ENCODE measurements at regions not wholly inside any gene's neighbourhood (a gene's known extent, or its start where the extent isn't known, plus 50 kb on each side); places are given as distances from the start of the nearest gene placed in this dataset.
A peak's percentile ranks its signal among the peaks of the same experiment; 100 is the strongest.

DNA sequence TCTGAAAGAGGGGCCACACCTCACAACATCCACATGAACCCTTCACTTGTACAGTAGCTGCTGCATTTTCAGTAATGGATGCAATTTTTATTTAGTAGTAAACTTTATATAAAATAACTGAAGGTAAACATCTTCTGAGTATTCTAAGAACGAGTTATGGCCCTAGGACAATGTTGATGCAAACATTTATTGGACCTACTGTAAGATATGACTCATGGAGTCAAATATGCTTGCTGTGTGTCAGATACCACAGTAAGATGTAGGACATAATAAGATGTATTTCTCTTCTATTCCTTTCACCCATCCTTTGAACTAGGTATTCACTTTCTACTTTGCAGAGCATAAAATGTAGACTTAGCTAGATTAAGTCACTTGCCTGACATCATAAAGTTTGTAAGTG is 87.6 kb downstream of the TEX13C start:
- intact Hi-C loops (cut with micrococcal nuclease): no loop called here
- ATAC-seq (peak; percentile 84), DNase-seq (peak; percentile 54)
- H3F3A ChIP-seq (ENCODE audit: low read length, unreplicated experiment): no peaks in the 10 kb centered on the region
- no peaks in the 10 kb centered on the region for H3K27me3 ChIP-seq (ENCODE audit: low read length)
- no peak overlapping the region for H3K4me3 ChIP-seq (ENCODE audit: low read length)
- no peaks in the 10 kb centered on the region for H3K36me3 ChIP-seq (ENCODE audit: low read depth, low read length)
- no TSS peak for BruUV-seq (replicated peaks)
- POLR2A ChIA-PET (ENCODE audit: unreplicated experiment): no interaction called here
- no peak overlapping the region for H3K9ac ChIP-seq (ENCODE audit: low read length)
- H3K27ac ChIP-seq (ENCODE audit: low read length): no peak overlapping the region
- no peak overlapping the region for H2AFZ ChIP-seq (ENCODE audit: low read length)
- H3K9me2 ChIP-seq (replicated peaks; ENCODE audit: low read length): no peaks in the 10 kb centered on the region
- H3K79me2 ChIP-seq (ENCODE audit: low read length): no peaks in the 10 kb centered on the region
- TF ChIP-seq, protein P1, sequence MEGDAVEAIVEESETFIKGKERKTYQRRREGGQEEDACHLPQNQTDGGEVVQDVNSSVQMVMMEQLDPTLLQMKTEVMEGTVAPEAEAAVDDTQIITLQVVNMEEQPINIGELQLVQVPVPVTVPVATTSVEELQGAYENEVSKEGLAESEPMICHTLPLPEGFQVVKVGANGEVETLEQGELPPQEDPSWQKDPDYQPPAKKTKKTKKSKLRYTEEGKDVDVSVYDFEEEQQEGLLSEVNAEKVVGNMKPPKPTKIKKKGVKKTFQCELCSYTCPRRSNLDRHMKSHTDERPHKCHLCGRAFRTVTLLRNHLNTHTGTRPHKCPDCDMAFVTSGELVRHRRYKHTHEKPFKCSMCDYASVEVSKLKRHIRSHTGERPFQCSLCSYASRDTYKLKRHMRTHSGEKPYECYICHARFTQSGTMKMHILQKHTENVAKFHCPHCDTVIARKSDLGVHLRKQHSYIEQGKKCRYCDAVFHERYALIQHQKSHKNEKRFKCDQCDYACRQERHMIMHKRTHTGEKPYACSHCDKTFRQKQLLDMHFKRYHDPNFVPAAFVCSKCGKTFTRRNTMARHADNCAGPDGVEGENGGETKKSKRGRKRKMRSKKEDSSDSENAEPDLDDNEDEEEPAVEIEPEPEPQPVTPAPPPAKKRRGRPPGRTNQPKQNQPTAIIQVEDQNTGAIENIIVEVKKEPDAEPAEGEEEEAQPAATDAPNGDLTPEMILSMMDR (conservative IDR thresholded peaks at IDR 0.05; ENCODE audit: low read depth, low read length): no peak
- TF ChIP-seq EZH2phosphoT487 (IDR thresholded peaks at IDR 0.05; ENCODE audit: borderline replicate concordance, low read length) (no peak), EZH2 (IDR thresholded peaks at IDR 0.05; ENCODE audit: low read length, unreplicated experiment) (no peak)
- H3K4me1 ChIP-seq (ENCODE audit: insufficient read depth, low read length): peaks cover 10% of the 10 kb centered on the region
- no peaks in the 10 kb centered on the region for H3K9me3 ChIP-seq (ENCODE audit: low read length)
- 0 out of 2 replicates have a peak overlapping the region, but pooled peaks have one; percentile 13 for H3K4me2 ChIP-seq (ENCODE audit: low read length)
- H4K20me1 ChIP-seq (ENCODE audit: low read length): no peaks in the 10 kb centered on the region
- CTCF ChIA-PET: no interaction called here

DNA sequence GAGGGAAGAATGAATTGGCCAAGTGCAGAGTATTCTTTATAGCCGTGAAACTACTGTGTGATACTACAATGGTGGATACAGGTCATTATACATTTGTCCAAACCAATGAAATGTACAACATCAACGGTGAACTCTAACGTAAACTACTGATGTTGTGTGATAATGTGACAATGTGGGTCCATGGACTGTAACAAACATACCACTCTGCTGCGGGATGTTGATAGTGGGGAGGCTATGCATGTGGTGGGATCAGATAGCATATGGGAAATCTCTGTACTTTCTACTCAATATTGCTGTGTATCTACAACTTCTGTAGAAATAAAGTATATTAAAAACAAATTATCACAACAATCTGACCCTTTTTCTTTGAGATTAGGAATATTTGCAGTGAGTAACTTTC is 101.1 kb downstream of the TEX13C start:
- ATAC-seq: no peak
- no peak overlapping the region for H2AFZ ChIP-seq (ENCODE audit: low read length)
- POLR2A ChIA-PET (ENCODE audit: unreplicated experiment): no interaction called here
- no peak overlapping the region for H3K9ac ChIP-seq (ENCODE audit: low read length)
- CTCF ChIA-PET: no interaction called here
- intact Hi-C loops (cut with micrococcal nuclease): no loop called here
- no peaks in the 10 kb centered on the region for H4K20me1 ChIP-seq (ENCODE audit: low read length)
- no peaks in the 10 kb centered on the region for H3K27me3 ChIP-seq (ENCODE audit: low read length)
- no peaks in the 10 kb centered on the region for H3K9me3 ChIP-seq (ENCODE audit: low read length)
- BruUV-seq (replicated peaks): no TSS peak
- TF ChIP-seq EZH2phosphoT487 (IDR thresholded peaks at IDR 0.05; ENCODE audit: borderline replicate concordance, low read length) (no peak), EZH2 (IDR thresholded peaks at IDR 0.05; ENCODE audit: low read length, unreplicated experiment) (no peak)
- TF ChIP-seq, protein P1 (conservative IDR thresholded peaks at IDR 0.05; ENCODE audit: low read depth, low read length): no peak
- no peaks in the 10 kb centered on the region for H3F3A ChIP-seq (ENCODE audit: low read length, unreplicated experiment)
- H3K4me2 ChIP-seq (ENCODE audit: low read length): no peak overlapping the region
- no peaks in the 10 kb centered on the region for H3K4me1 ChIP-seq (ENCODE audit: insufficient read depth, low read length)
- no peak overlapping the region for H3K4me3 ChIP-seq (ENCODE audit: low read length)
- no peak overlapping the region for H3K27ac ChIP-seq (ENCODE audit: low read length)
- no peak for DNase-seq
- no peaks in the 10 kb centered on the region for H3K9me2 ChIP-seq (replicated peaks; ENCODE audit: low read length)
- no peaks in the 10 kb centered on the region for H3K79me2 ChIP-seq (ENCODE audit: low read length)
- H3K36me3 ChIP-seq (ENCODE audit: low read depth, low read length): no peaks in the 10 kb centered on the region

DNA sequence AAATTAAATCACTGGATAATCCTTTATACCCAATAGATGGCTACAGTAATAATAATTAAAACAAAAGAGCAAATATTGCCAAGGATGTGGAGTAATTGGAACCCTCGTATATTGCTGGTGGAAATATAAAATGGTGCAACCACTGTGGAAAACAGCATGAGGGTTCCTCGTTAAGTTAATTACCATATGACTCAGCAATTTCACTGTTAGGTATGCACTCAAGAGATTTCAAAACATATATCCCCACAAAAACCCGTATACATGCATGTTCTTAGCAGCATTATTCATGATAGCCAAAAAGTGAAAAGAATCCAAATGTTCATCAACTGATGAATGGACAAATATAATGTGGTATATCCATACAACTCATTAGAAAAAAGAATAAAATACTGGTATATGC is 103.3 kb downstream of the TEX13C start:
- Histone ChIP-seq H3K4me3 (ENCODE audit: low read length) (no peak overlapping the region), H3K27ac (ENCODE audit: low read length) (no peak overlapping the region), H3K9ac (ENCODE audit: low read length) (no peak overlapping the region), H3K36me3 (ENCODE audit: low read depth, low read length) (no peaks in the 10 kb centered on the region), H2AFZ (ENCODE audit: low read length) (no peak overlapping the region), H3K4me2 (ENCODE audit: low read length) (no peak overlapping the region), H4K20me1 (ENCODE audit: low read length) (no peaks in the 10 kb centered on the region), H3K9me3 (ENCODE audit: low read length) (no peaks in the 10 kb centered on the region), H3K4me1 (ENCODE audit: insufficient read depth, low read length) (no peaks in the 10 kb centered on the region), H3K79me2 (ENCODE audit: low read length) (no peaks in the 10 kb centered on the region), H3K9me2 (replicated peaks; ENCODE audit: low read length) (no peaks in the 10 kb centered on the region), H3F3A (ENCODE audit: low read length, unreplicated experiment) (no peaks in the 10 kb centered on the region), H3K27me3 (ENCODE audit: low read length) (no peaks in the 10 kb centered on the region)
- intact Hi-C loops (cut with micrococcal nuclease): no loop called here
- POLR2A ChIA-PET (ENCODE audit: unreplicated experiment): no interaction called here
- CTCF ChIA-PET: no interaction called here
- no TSS peak for BruUV-seq (replicated peaks)
- TF ChIP-seq, protein P1 (conservative IDR thresholded peaks at IDR 0.05; ENCODE audit: low read depth, low read length): no peak
- TF ChIP-seq EZH2 (IDR thresholded peaks at IDR 0.05; ENCODE audit: low read length, unreplicated experiment): no peak
- DNase-seq (no peak), ATAC-seq (no peak)
